Erythroblast (primary cell): ENCODE measurements at regions not wholly inside any gene's neighbourhood (a gene's known extent, or its start where the extent isn't known, plus 50 kb on each side); places are given as distances from the start of the nearest gene placed in this dataset.

Source experiments
- GATA1 ChIP-seq: IDR thresholded peaks from 2 replicates; pipeline ENCODE4 v1.6.1; 2011; ENCODE audit warnings: low read depth, mild to moderate bottlenecking, control low read depth, low read length, moderate library complexity
- POLR2A ChIP-seq: IDR thresholded peaks from 2 replicates; pipeline ENCODE4 v1.6.1; 2011; ENCODE audit warnings: mild to moderate bottlenecking, low read length

GRCh38 chr2:239526666-239527415 lies 126.0 kb upstream of the HDAC4 start:
- TF ChIP-seq POLR2A = no peak
- no peak for TF ChIP-seq GATA1
